Cardiac muscle cell (in vitro differentiated cells and primary cell): ENCODE measurements at regions not wholly inside any gene's neighbourhood (a gene's known extent, or its start where the extent isn't known, plus 50 kb on each side); places are given as distances from the start of the nearest gene placed in this dataset.

Experiments
- DNase-seq, 2 donors: peaks; one replicate each; pipeline versions ENCODE4 v3.0.0 to v3.0.0-alpha.2; 2010 to 2017; ENCODE audit warnings: low read depth in 1 of 2, low spot score in 1 of 2
- H3K27ac ChIP-seq: fragments of 200-600 bp; sonication (generic); 2 replicates; pipeline ENCODE4 v1.5.1; 2016
- H3K27me3 ChIP-seq: fragments of 200-600 bp; sonication (generic); 2 replicates; pipeline ENCODE4 v1.6.0; 2016; ENCODE audit warnings: control low read depth
- H3K36me3 ChIP-seq: fragments of 200-600 bp; sonication (generic); 2 replicates; pipeline ENCODE4 v1.5.1; 2016; ENCODE audit warnings: control low read depth
- H3K4me1 ChIP-seq: fragments of 200-600 bp; sonication (generic); 2 replicates; pipeline ENCODE4 v1.8.1; 2017; ENCODE audit warnings: low read depth, mild to moderate bottlenecking, mixed run types
- H3K4me3 ChIP-seq: fragments of 200-600 bp; sonication (generic); 2 replicates; pipeline ENCODE4 v1.5.1; 2016; ENCODE audit warnings: mild to moderate bottlenecking
- H3K9me3 ChIP-seq: fragments of 200-600 bp; sonication (generic); 2 replicates; pipeline ENCODE4 v1.5.1; 2017; ENCODE audit warnings: low read depth, mild to moderate bottlenecking, control low read depth
- CTCF ChIP-seq: IDR thresholded peaks from 2 replicates; pipeline ENCODE4 v1.5.1; 2012; ENCODE audit warnings: low read depth, mild to moderate bottlenecking, low read length

GRCh38 chrX:7771788-7772438, 71.1 kb upstream of the VCX start:
- H3K4me3 ChIP-seq = no peak overlapping the region
- no peak for DNase-seq
- no peaks in the 10 kb centered on the region for H3K27me3 ChIP-seq
- no peaks in the 10 kb centered on the region for H3K36me3 ChIP-seq
- no peak for TF ChIP-seq CTCF
- H3K4me1 ChIP-seq = no peaks in the 10 kb centered on the region
- H3K27ac ChIP-seq = no peak overlapping the region
- no peaks in the 10 kb centered on the region for H3K9me3 ChIP-seq

DNA sequence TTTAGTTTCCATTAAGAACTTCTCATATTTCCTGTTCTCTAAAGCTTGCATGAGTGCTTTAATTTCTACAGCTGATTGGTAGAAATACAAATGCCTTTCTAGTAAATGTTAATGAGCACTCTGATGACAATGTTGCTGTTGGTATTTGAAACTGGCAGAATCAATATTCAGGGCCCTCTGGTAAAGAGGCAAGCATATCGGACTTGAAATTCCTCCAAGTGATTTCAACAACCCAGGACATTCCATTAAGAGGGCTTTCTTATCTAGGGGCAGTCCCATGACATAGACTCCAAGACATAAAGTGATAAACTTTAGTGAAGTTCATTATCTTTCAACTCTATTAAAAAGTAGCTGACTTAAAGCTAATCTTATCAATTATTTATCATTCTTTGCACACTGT, 83.1 kb upstream of the VCX start:
- DNase-seq = peak in 1 of 2 donors; percentile 32
- Histone ChIP-seq H3K4me1 (peaks cover 11% of the 10 kb centered on the region), H3K4me3 (no peak overlapping the region), H3K27ac (no peak overlapping the region), H3K9me3 (no peaks in the 10 kb centered on the region), H3K27me3 (no peaks in the 10 kb centered on the region), H3K36me3 (no peaks in the 10 kb centered on the region)
- no peak for TF ChIP-seq CTCF

GRCh38 chrX:7746856-7747255, 96.1 kb upstream of the VCX start:
- H3K9me3 ChIP-seq = no peaks in the 10 kb centered on the region
- H3K4me1 ChIP-seq = no peaks in the 10 kb centered on the region
- H3K36me3 ChIP-seq = no peaks in the 10 kb centered on the region
- DNase-seq = no peak
- H3K27ac ChIP-seq = no peak overlapping the region
- TF ChIP-seq CTCF = no peak
- H3K27me3 ChIP-seq = no peaks in the 10 kb centered on the region
- H3K4me3 ChIP-seq = no peak overlapping the region

GRCh38 chrX:7730071-7730470, 112.9 kb upstream of the VCX start:
- H3K9me3 ChIP-seq = no peaks in the 10 kb centered on the region
- H3K4me3 ChIP-seq = no peak overlapping the region
- no peak for DNase-seq

DNA sequence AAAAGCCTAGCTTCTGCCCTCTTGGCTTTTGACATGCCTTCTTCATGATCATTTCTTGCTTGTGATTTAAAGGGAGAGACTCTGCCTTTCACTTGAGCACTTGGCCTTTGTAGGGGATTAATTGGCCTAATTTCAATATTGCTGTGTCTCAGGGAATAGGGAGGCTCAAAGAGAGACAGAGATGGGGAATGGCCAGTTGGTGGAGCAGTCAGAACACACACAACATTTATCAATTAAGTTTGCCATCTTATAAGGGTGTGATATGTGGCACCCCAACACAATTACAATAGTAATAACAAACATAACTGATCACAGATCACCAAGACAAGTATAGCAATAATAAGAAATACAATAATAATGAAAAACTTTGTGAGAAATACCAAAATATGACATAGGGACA, 122.5 kb upstream of the VCX start:
- Histone ChIP-seq H3K4me1 (no peaks in the 10 kb centered on the region), H3K9me3 (no peaks in the 10 kb centered on the region), H3K27me3 (no peaks in the 10 kb centered on the region), H3K4me3 (no peak overlapping the region), H3K27ac (no peak overlapping the region), H3K36me3 (no peaks in the 10 kb centered on the region)
- no peak for TF ChIP-seq CTCF
- no peak for DNase-seq

More at GRCh38 chrX:7730071-7730470, 112.9 kb upstream of the VCX start:
- Histone ChIP-seq H3K27me3 (no peaks in the 10 kb centered on the region), H3K36me3 (no peaks in the 10 kb centered on the region), H3K27ac (no peak overlapping the region), H3K4me1 (no peaks in the 10 kb centered on the region)
- TF ChIP-seq CTCF = no peak
